Stromal cell of bone marrow (primary cell): ENCODE measurements at regions not wholly inside any gene's neighbourhood (a gene's known extent, or its start where the extent isn't known, plus 50 kb on each side); places are given as distances from the start of the nearest gene placed in this dataset.
"Not testable (repeated sequence)": the region's sequence is repeated elsewhere in the genome, so short reads cannot be mapped to it uniquely, and the experiment has no call there.

ENCODE experiments used
- DNase-seq: peaks from one replicate; pipeline ENCODE4 v3.0.0-alpha.2; 2012; ENCODE audit warnings: low read depth

- DNase-seq: not testable (repeated sequence)
Observed at GRCh38 chr1:196002296-196002695, 605.9 kb downstream of the KCNT2 start.

- no peak for DNase-seq
Observed at GRCh38 chr1:196001188-196001587, 607.1 kb downstream of the KCNT2 start.

- no peak for DNase-seq
Observed at GRCh38 chr1:195999022-195999421, 609.2 kb downstream of the KCNT2 start.

- DNase-seq: no peak
Observed at GRCh38 chr1:195981448-195982139, 626.6 kb downstream of the KCNT2 start.

GRCh38 chr1:195979646-195980045 is 628.6 kb downstream of the KCNT2 start:
- DNase-seq: no peak

GRCh38 chr1:195973311-195973904 is 634.8 kb downstream of the KCNT2 start:
- DNase-seq: no peak

- no peak for DNase-seq
Observed at GRCh38 chr1:195971589-195971988, 636.7 kb downstream of the KCNT2 start.

- no peak for DNase-seq
Observed at GRCh38 chr1:195970209-195970608, 638.0 kb downstream of the KCNT2 start.

GRCh38 chr1:195965475-195965874 is 642.8 kb downstream of the KCNT2 start:
- DNase-seq: no peak

GRCh38 chr1:195965036-195965435 is 643.2 kb downstream of the KCNT2 start:
- DNase-seq: no peak

GRCh38 chr1:195964516-195964915 is 643.7 kb downstream of the KCNT2 start:
- no peak for DNase-seq

GRCh38 chr1:195962051-195962450 is 646.2 kb downstream of the KCNT2 start:
- DNase-seq: no peak

- no peak for DNase-seq
Observed at GRCh38 chr1:195960580-195960979, 647.7 kb downstream of the KCNT2 start.

- DNase-seq: no peak
Observed at GRCh38 chr1:195958131-195958530, 650.1 kb downstream of the KCNT2 start.

GRCh38 chr1:195956845-195957244 is 651.4 kb downstream of the KCNT2 start:
- no peak for DNase-seq

- DNase-seq: no peak
Observed at GRCh38 chr1:195954848-195955247, 653.4 kb downstream of the KCNT2 start.

GRCh38 chr1:195951313-195951712 is 656.9 kb downstream of the KCNT2 start:
- DNase-seq: no peak

- DNase-seq: no peak
Observed at GRCh38 chr1:195948123-195948895, 659.9 kb downstream of the KCNT2 start.

GRCh38 chr1:195946500-195946899 is 661.7 kb downstream of the KCNT2 start:
- no peak for DNase-seq

- DNase-seq: no peak
Observed at GRCh38 chr1:195941795-195942194, 666.4 kb downstream of the KCNT2 start.

GRCh38 chr1:195941314-195941713 is 666.9 kb downstream of the KCNT2 start:
- DNase-seq: no peak

GRCh38 chr1:195939844-195940243 is 668.4 kb downstream of the KCNT2 start:
- no peak for DNase-seq
